ENCODE measurements at regions not wholly inside any gene's neighbourhood (a gene's known extent, or its start where the extent isn't known, plus 50 kb on each side); places are given as distances from the start of the nearest gene placed in this dataset.

GRCh38 chrX:26664919-26665318, 448.9 kb downstream of the MAGEB5 start:
- TF ChIP-seq REST (IDR thresholded peaks at IDR 0.05; ENCODE audit: low read depth) = no peak
- TF ChIP-seq CREB1 (IDR thresholded peaks at IDR 0.05; ENCODE audit: low read depth) = no peak
- no peak for TF ChIP-seq TEAD4 (IDR thresholded peaks at IDR 0.05)
- no peak for TF ChIP-seq RAD21 (IDR thresholded peaks at IDR 0.05; ENCODE audit: low read depth)
- no peak for TF ChIP-seq TAF1 (IDR thresholded peaks at IDR 0.05; ENCODE audit: low read depth)

Data from Ishikawa (cell line).